A549 (cell line): ENCODE measurements at regions not wholly inside any gene's neighbourhood (a gene's known extent, or its start where the extent isn't known, plus 50 kb on each side); places are given as distances from the start of the nearest gene placed in this dataset.
A peak's percentile ranks its signal among the peaks of the same experiment; 100 is the strongest.

Source experiments
- ATAC-seq, 2 experiments: fragments of 200-7000 bp in 1 of 2; fragments of >200 bp in 1 of 2; cut with Nextera tagmentation in 1 of 2; cut with Tn5 transposase in 1 of 2; 3 replicates each; pipeline versions ENCODE4 v1.8.0 to v1.9.1; 2018 to 2020; ENCODE audit warnings: mild to moderate bottlenecking in 1 of 2, moderate library complexity in 1 of 2
- CTCF ChIA-PET: fragments of 300-600 bp; sonication (Branson Sonifier 250); formaldehyde crosslinking; extraction: SDS; loops from one replicate; lab custom pipeline; 2021; ENCODE audit warnings: antibody characterized with exemption, inconsistent platforms; lab: Yijun Ruan, JAX
- POLR2A ChIA-PET: fragments of 350-600 bp; formaldehyde crosslinking; extraction: SDS; loops from one replicate; lab custom pipeline; 2021; ENCODE audit warnings: antibody characterized with exemption, inconsistent platforms; lab: Yijun Ruan, JAX
- DNase-seq, 2 experiments: peaks; one replicate each; pipeline versions ENCODE4 v3.0.0 to v3.0.0-alpha.2; 2011 to 2016; ENCODE audit warnings: low read depth in 1 of 2, low spot score in 1 of 2
- FAIRE-seq: peaks from 2 replicates; lab custom pipeline; 2011; peaks lifted over from hg19 to GRCh38; lab: Jason Lieb, UNC
- H3K27ac ChIP-seq, 2 experiments: fragments of >200 bp; sonication (Bioruptor Twin); formaldehyde crosslinking; 3 replicates each; pipeline ENCODE4 v1.5.1; 2016 to 2017
- H3K4me1 ChIP-seq: fragments of >200 bp; sonication (Bioruptor Twin); formaldehyde crosslinking; 3 replicates; pipeline ENCODE4 v1.6.1; 2016
- H3K4me2 ChIP-seq: fragments of >200 bp; sonication (Bioruptor Twin); formaldehyde crosslinking; 3 replicates; pipeline ENCODE4 v1.6.1; 2016
- H3K4me3 ChIP-seq: fragments of >200 bp; sonication (Bioruptor Twin); formaldehyde crosslinking; 3 replicates; pipeline ENCODE4 v1.5.1; 2016
- H3K9me3 ChIP-seq: fragments of >200 bp; sonication (Bioruptor Twin); formaldehyde crosslinking; 3 replicates; pipeline ENCODE4 v1.6.1; 2016
- BHLHE40 ChIP-seq: IDR thresholded peaks from 2 replicates; pipeline ENCODE4 v1.6.1; 2012; ENCODE audit warnings: low read depth, low read length, inconsistent platforms
- CBX2 ChIP-seq: fragments of 200-600 bp; sonication (generic); IDR thresholded peaks from 2 replicates; pipeline ENCODE4 v1.6.1; 2016; ENCODE audit warnings: low read depth, mild to moderate bottlenecking, borderline replicate concordance
- CHD2 ChIP-seq: fragments of 150-350 bp; IDR thresholded peaks from 2 replicates; pipeline ENCODE4 v1.6.1; 2014; ENCODE audit warnings: low read length; ENCODE audit not compliant: partially characterized antibody
- CHD4 ChIP-seq: fragments of 200-600 bp; sonication (generic); IDR thresholded peaks from 2 replicates; pipeline ENCODE4 v1.6.1; 2016; ENCODE audit warnings: antibody characterized with exemption, mild to moderate bottlenecking, borderline replicate concordance
- ELK1 ChIP-seq: fragments of 150-350 bp; IDR thresholded peaks from 2 replicates; pipeline ENCODE4 v1.6.1; 2014; ENCODE audit warnings: low read depth, mild to moderate bottlenecking, low read length
- FOSB ChIP-seq: fragments of 250-450 bp; sonication (Bioruptor Pico); IDR thresholded peaks from 2 replicates; pipeline ENCODE4 v1.5.0; 2020; ENCODE audit warnings: mild to moderate bottlenecking, moderate library complexity
- HMGXB4 ChIP-seq: fragments of 250-450 bp; sonication (Bioruptor Pico); IDR thresholded peaks from 2 replicates; pipeline ENCODE4 v1.5.0; 2021; ENCODE audit warnings: mild to moderate bottlenecking, moderate library complexity, borderline replicate concordance
- HOXA7 ChIP-seq: fragments of 250-450 bp; sonication (Bioruptor Pico); IDR thresholded peaks from 2 replicates; pipeline ENCODE4 v1.5.0; 2020; ENCODE audit warnings: mild to moderate bottlenecking, moderate library complexity
- HOXB5 ChIP-seq: fragments of 250-450 bp; sonication (Bioruptor Pico); IDR thresholded peaks from 2 replicates; pipeline ENCODE4 v1.5.0; 2020; ENCODE audit warnings: mild to moderate bottlenecking, moderate library complexity
- KDM1A ChIP-seq: fragments of 200-600 bp; sonication (generic); IDR thresholded peaks from 2 replicates; pipeline ENCODE4 v1.6.1; 2016; ENCODE audit warnings: low read depth, mild to moderate bottlenecking
- MAX ChIP-seq: IDR thresholded peaks from 2 replicates; pipeline ENCODE4 v1.6.1; 2012
- NR3C1 ChIP-seq: fragments of >200 bp; sonication (Bioruptor Twin); formaldehyde crosslinking; IDR thresholded peaks from 3 replicates; pipeline ENCODE4 v1.6.1; 2017
- POLR2A ChIP-seq: IDR thresholded peaks from 2 replicates; pipeline ENCODE4 v1.6.1; 2012; ENCODE audit warnings: mild to moderate bottlenecking, low read length
- ZC3H11A ChIP-seq: fragments of 450-650 bp; IDR thresholded peaks from 2 replicates; pipeline ENCODE4 v1.6.1; 2014; ENCODE audit warnings: antibody characterized with exemption, mild to moderate bottlenecking
- ZFP36 ChIP-seq: fragments of 450-650 bp; IDR thresholded peaks from 2 replicates; pipeline ENCODE4 v1.6.1; 2014; ENCODE audit warnings: borderline replicate concordance; ENCODE audit not compliant: partially characterized antibody
- ZNF302 ChIP-seq: fragments of 250-450 bp; sonication (Bioruptor Pico); IDR thresholded peaks from 2 replicates; pipeline ENCODE4 v1.9.0; 2021; ENCODE audit warnings: inconsistent platforms, mild to moderate bottlenecking, moderate library complexity
- ZSCAN20 ChIP-seq: fragments of 250-450 bp; sonication (Bioruptor Pico); IDR thresholded peaks from 2 replicates; pipeline ENCODE4 v1.8.0; 2022; ENCODE audit warnings: mild to moderate bottlenecking, moderate library complexity
- WGBS: methylation state at CpG from one replicate; pipeline ENCODE4 v1.1.6; 2017; ENCODE audit errors: missing lambda C conversion rate; 5-methylcytosine and 5-hydroxymethylcytosine counted together
- TF ChIP-seq, protein P1 (sequence below): IDR thresholded peaks from 2 replicates; pipeline ENCODE4 v1.6.1; 2012
- TF ChIP-seq, protein P2 (sequence below): fragments of >200 bp; sonication (Bioruptor Twin); formaldehyde crosslinking; IDR thresholded peaks from 3 replicates; pipeline ENCODE4 v1.6.1; 2016

GRCh38 chr7:12475362-12476063 is 71.8 kb upstream of the VWDE start:
- TF ChIP-seq ZC3H11A (no peak), CHD4 (no peak), ZFP36 (no peak)
- no peaks in the 10 kb centered on the region for H3K4me1 ChIP-seq
- ATAC-seq = peak; percentile 58 to 62; a peak in 4 of 6 replicates
- H3K9me3 ChIP-seq = no peaks in the 10 kb centered on the region
- POLR2A ChIA-PET = no interaction called here
- H3K27ac ChIP-seq = no peak overlapping the region
- DNase-seq = peak in 1 of 2 experiments; percentile 50
- 53% methylated on average over 6 of the region's 6 CpGs for WGBS
- no peak overlapping the region for H3K4me3 ChIP-seq
- CTCF ChIA-PET = interaction anchor here (0.9 to 2.0 kb wide), 4 partner anchors 8 to 42 kb away, joined by 3 to 15 read pairs (median 4); no protein-coding TSS in a partner anchor
- H3K4me2 ChIP-seq = peak overlapping the region; percentile 11; the same call in 1 of the 3 replicates
- peak; percentile 65 for FAIRE-seq

DNA sequence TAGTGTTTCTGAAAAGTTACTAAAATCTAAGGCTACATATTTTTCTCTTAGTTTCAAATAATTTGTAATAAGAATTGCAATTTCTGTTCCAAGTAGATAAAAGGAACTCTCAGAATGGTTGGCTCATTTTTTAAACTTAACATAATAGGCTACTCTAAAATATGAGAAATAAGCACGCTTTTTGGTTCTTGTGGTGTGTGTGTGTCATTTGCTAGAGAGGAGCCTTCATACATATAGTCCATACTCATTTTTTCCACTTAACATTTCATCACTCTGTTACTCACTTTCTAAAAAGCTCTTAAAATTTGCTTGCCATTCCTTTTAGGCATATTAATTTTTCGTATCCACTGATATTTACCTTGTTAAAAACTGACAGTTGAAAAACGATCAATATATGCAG is 74.0 kb upstream of the VWDE start:
- DNase-seq (no peak), ATAC-seq (no peak), FAIRE-seq (no peak)
- H3K9me3 ChIP-seq = no peaks in the 10 kb centered on the region
- 69% methylated on average over 3 of the region's 3 CpGs for WGBS
- no peak overlapping the region for H3K4me2 ChIP-seq
- H3K4me1 ChIP-seq = no peaks in the 10 kb centered on the region
- CTCF ChIA-PET = interaction anchor here (3.2 kb wide), 1 partner anchor 13 kb away, joined by 19 read pairs; no protein-coding TSS in a partner anchor
- H3K4me3 ChIP-seq = no peak overlapping the region
- H3K27ac ChIP-seq = no peak overlapping the region
- POLR2A ChIA-PET = no interaction called here
- TF ChIP-seq FOSB (CRISPR knock-in tag) = no peak
- no peak for TF ChIP-seq KDM1A
- TF ChIP-seq BHLHE40 = no peak
- no peak for TF ChIP-seq POLR2A
- no peak for TF ChIP-seq NR3C1
- TF ChIP-seq HMGXB4 (CRISPR knock-in tag) = no peak
- TF ChIP-seq CBX2 = no peak
- TF ChIP-seq ZSCAN20 (CRISPR knock-in tag) = no peak
- TF ChIP-seq HOXA7 (CRISPR knock-in tag) = no peak
- TF ChIP-seq MAX = no peak
- no peak for TF ChIP-seq CHD2
- no peak for TF ChIP-seq ZNF302 (CRISPR knock-in tag)
- TF ChIP-seq, protein P1, sequence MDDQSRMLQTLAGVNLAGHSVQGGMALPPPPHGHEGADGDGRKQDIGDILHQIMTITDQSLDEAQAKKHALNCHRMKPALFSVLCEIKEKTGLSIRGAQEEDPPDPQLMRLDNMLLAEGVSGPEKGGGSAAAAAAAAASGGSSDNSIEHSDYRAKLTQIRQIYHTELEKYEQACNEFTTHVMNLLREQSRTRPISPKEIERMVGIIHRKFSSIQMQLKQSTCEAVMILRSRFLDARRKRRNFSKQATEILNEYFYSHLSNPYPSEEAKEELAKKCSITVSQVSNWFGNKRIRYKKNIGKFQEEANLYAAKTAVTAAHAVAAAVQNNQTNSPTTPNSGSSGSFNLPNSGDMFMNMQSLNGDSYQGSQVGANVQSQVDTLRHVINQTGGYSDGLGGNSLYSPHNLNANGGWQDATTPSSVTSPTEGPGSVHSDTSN = no peak
- TF ChIP-seq, protein P2, sequence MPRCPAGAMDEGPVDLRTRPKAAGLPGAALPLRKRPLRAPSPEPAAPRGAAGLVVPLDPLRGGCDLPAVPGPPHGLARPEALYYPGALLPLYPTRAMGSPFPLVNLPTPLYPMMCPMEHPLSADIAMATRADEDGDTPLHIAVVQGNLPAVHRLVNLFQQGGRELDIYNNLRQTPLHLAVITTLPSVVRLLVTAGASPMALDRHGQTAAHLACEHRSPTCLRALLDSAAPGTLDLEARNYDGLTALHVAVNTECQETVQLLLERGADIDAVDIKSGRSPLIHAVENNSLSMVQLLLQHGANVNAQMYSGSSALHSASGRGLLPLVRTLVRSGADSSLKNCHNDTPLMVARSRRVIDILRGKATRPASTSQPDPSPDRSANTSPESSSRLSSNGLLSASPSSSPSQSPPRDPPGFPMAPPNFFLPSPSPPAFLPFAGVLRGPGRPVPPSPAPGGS = no peak
- no peak for TF ChIP-seq HOXB5 (CRISPR knock-in tag)
- TF ChIP-seq ELK1 = no peak
